MV-4-11 (cell line): ENCODE measurements at regions not wholly inside any gene's neighbourhood (a gene's known extent, or its start where the extent isn't known, plus 50 kb on each side); places are given as distances from the start of the nearest gene placed in this dataset.
"Not testable (repeated sequence)": the region's sequence is repeated elsewhere in the genome, so short reads cannot be mapped to it uniquely, and the experiment has no call there.

Source experiments
- DNase-seq: peaks from one replicate; lab custom pipeline; 2025; lab: John Stamatoyannopoulos, UW

- DNase-seq: no peak
Observed at GRCh38 chr22:46040471-46041465, 63.8 kb upstream of the WNT7B start.

DNA sequence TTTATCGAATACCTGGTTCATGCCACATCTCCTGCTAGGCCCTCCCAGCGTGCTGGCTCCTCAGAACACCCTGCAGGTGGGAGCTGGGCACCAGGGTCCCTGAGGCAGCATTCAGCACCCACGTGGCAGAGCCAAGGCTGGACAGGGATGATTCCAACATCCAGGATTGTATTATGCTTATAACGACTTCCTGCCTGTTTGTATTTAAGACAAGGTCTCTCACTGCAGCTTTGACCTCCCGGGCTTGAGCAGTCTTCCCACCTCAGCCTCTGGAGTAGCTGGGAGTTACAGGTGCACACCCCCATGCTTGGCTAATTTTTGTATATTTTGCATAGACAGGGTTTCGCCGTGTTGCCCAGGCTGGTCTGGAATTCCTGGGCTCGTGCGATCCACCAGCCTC lies 64.7 kb upstream of the WNT7B start:
- DNase-seq: no peak

- DNase-seq: no peak
Observed at GRCh38 chr22:46042786-46043185, 65.8 kb upstream of the WNT7B start.

DNA sequence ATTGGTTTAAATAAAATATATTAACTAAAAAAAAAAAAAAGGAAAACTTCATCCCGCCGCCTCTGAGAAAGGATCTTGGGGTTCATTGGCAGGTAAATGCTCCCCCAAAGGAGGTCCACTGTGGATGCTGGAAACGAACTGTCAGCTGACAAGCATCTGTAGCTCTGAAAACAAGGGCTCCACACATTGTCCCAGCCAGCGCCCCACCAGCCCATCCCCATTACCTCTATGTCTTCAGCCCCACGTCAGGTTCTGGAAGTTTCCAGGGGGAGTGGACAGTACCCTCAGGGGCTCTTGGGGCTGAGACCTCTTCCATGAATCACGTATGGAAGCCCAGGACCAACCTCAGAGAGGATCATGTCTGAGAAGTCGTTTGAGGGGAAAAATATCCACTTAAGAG lies 66.4 kb upstream of the WNT7B start:
- DNase-seq: no peak

- DNase-seq: no peak
Observed at GRCh38 chr22:46043816-46044620, 67.1 kb upstream of the WNT7B start.

GRCh38 chr22:46044621-46045458 lies 67.9 kb upstream of the WNT7B start:
- no peak for DNase-seq

GRCh38 chr22:46045459-46046298 lies 68.7 kb upstream of the WNT7B start:
- DNase-seq: no peak

- DNase-seq: no peak
Observed at GRCh38 chr22:46046299-46046685, 69.3 kb upstream of the WNT7B start.

DNA sequence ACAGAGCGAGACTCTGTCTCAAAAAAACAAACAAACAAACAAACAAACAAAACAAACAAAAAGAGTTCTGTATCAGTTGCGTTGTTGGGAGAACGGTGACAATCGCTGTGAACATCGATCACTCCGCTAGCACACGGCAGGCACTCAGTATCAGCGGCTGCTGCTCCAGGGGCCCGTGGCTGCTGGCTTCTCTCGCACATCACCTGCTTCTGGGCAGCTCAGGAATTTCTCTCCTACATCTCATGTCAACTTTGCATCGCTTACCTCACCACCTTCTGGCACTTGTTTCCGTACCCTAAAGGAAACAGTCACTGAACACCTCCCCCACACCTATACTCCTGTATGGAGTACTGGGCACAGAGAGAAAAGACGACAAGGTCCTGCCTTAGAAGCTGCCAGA lies 70.3 kb upstream of the WNT7B start:
- DNase-seq: no peak

DNA sequence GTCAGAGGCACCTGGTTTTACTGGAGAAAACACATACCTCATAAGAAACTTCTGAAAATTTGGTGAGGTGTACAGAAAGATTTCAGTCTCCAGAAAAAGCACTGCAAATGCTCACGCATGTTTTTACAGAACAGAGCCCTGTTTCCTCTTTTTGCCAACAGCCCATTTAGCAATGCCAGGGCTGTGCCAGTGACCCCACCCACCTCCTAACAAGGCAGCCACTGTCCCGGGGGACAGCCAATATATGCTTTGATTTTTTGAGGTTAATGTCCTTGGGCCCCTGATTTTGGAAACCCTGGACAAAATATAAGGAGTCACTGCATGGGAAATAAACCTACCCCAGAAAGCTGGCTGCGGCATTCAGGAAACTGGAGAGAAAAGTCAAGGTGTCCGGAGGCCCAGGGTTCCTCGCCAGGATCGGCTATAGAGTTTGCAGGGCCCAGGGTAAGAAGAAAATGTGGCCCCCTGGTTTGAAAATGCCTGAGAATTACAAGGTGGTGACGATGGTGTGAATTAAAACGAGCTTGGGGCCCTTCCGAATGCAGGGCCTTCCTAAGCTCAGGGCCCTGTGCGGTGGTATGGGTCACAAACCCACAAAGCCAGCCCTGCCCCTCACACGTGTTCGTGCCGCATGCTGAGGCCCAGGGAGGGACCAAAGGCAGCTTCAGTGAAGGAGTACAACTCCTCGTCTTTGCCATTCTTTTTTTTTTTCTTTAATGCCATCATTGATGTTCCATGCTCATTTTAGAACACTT lies 71.1 kb upstream of the WNT7B start:
- peak; percentile 28 for DNase-seq

- not testable (repeated sequence) for DNase-seq
Observed at GRCh38 chr22:46048661-46049060, 71.7 kb upstream of the WNT7B start.

- DNase-seq: no peak
Observed at GRCh38 chr22:46049726-46050450, 72.9 kb upstream of the WNT7B start.

- DNase-seq: no peak
Observed at GRCh38 chr22:46050451-46050845, 73.5 kb upstream of the WNT7B start.

DNA sequence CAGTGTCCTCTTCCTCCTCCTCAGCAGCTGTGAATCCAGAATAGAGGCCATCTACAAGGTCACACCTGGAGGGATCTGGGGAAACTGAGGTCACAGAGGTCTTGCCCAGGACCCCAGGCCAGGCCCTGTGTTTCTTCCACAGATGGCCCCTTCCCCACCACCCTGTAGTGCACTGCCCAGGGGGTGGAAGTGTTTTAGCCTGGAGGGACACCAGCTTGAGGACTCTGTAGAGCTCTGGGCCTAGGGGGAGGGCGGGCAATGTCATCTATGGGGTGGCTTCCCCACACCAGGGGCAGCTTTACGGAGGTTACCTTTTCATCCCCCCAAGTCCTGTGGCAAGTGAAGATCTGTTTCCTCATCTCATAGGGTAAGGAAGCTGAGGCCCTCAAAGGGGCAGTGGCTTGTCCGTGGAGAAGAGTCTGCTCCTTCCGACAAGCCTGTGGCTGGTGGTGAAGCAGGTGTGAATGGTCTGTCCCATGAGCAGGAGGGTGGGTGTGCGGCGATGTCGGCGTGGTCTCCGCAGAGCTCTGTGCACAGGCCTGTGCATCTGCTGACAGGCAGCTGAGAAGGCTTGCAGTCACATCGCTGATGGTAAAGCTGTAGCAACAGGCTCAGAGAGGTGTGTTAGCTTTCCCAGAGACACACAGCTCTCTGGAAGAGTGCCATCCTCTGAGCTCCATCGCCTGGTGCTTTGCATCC lies 74.1 kb upstream of the WNT7B start:
- DNase-seq: no peak

DNA sequence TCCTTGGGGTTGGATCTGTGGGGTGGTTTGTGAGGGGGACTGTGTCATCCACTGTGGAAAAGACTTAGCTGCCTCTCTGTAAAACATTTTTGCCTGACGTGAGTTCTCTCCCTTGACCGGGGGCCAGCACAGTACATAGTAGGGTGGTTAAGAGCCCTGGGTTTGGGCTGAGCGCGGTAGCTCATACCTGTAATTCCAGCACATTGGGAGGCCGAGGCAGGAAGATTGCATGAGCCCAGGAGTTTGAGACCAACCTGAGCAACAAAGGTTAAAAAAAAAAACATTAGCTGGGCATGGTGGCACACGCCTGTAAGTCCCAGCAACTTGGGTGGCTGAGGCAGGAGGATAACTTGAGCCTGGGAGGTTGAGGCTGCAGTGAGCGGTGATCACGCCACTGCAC lies 74.7 kb upstream of the WNT7B start:
- DNase-seq: no peak

GRCh38 chr22:46052331-46052771 lies 75.4 kb upstream of the WNT7B start:
- no peak for DNase-seq

DNA sequence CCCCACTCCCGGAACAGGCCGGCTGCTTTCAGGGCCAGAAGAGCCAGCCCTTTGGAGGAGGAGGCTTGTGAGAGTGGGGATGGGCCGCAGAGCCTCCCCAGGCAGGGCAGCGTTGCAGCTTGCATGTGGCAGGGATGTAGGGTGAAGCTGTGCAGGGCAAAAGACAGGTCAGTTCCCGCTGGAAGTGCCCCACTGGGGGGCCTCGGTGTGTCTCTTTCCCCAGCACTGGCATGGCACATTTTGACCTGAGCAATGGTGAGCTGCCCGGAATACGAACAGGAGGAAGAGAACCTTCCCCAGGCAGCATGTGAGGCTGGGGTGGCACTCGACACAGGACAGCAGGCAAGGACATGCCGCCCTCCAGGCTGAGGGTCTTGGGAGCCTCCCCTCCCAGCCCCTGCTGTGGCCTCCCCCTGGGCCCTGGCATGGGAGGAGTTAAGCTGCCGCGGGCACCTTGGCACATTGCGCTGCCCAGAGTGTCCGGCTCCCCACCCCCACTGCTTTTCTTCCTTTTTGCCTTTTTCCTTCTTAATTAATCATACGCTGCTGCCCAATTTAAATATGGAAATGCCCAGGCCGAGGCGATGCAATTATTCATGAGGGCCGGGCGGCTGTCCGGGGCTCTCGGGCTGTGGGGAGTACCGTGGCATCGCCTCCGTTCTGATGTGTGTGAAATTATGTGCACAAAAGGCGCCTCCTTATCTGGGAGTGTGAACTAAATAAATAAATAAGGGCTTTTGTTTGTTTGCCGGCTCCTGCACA lies 76.0 kb upstream of the WNT7B start:
- DNase-seq: no peak

- DNase-seq: no peak
Observed at GRCh38 chr22:46053563-46054090, 76.7 kb upstream of the WNT7B start.
